PFSK-1 (cell line): ENCODE measurements at regions not wholly inside any gene's neighbourhood (a gene's known extent, or its start where the extent isn't known, plus 50 kb on each side); places are given as distances from the start of the nearest gene placed in this dataset.

Experiments used
- FOXP2 ChIP-seq: optimal IDR thresholded peaks from 2 replicates; pipeline ENCODE3; 2011; ENCODE audit warnings: borderline replicate concordance, control low read depth, inconsistent platforms; ENCODE audit not compliant: insufficient read depth; ENCODE audit errors: extremely low read length, extremely low read depth
- POLR2AphosphoS5 ChIP-seq: IDR thresholded peaks from 2 replicates; pipeline ENCODE4 v1.6.1; 2012; ENCODE audit warnings: low read depth, mild to moderate bottlenecking, control low read depth, low read length, moderate library complexity
- SIN3A ChIP-seq: IDR thresholded peaks from 2 replicates; pipeline ENCODE4 v1.6.1; 2012; ENCODE audit warnings: mild to moderate bottlenecking, low read length, moderate library complexity, borderline replicate concordance; ENCODE audit not compliant: insufficient read depth
- TAF1 ChIP-seq: IDR thresholded peaks from 2 replicates; pipeline ENCODE4 v1.6.1; 2012; ENCODE audit warnings: low read length, control low read depth, borderline replicate concordance; ENCODE audit not compliant: insufficient read depth
- TF ChIP-seq, protein P1 (sequence below), 2 experiments: IDR thresholded peaks; 2 replicates each; pipeline versions ENCODE4 v1.6.1 to v1.8.0; 2011 to 2012; ENCODE audit warnings: low read depth in 2 of 2, low read length in 2 of 2, control low read depth in 1 of 2, inconsistent platforms in 1 of 2, mild to moderate bottlenecking in 1 of 2, moderate library complexity in 1 of 2; ENCODE audit not compliant: insufficient read depth in 1 of 2

DNA sequence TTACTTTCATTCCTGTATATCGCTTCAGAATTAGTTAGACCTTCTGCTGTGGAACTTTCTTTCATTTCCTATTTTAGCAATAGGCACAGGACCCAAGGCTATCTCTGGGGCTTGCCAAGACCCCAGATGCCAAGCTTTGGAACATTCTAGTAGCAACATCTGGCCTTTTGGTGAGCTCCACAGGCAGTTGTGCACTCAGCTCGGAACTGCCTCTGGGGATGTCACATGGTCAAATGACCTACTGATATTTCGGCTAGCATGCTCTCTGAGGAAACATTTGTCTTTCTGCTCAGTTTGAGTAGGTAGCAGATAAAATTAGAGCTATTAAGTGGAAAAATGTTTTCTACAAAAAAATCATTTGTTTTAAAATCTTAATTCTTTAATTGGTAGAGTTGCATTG is 76.6 kb upstream of the ITGA4 start:
- TF ChIP-seq SIN3A (no peak), FOXP2 (no peak), TAF1 (no peak), POLR2AphosphoS5 (no peak)
- TF ChIP-seq, protein P1, sequence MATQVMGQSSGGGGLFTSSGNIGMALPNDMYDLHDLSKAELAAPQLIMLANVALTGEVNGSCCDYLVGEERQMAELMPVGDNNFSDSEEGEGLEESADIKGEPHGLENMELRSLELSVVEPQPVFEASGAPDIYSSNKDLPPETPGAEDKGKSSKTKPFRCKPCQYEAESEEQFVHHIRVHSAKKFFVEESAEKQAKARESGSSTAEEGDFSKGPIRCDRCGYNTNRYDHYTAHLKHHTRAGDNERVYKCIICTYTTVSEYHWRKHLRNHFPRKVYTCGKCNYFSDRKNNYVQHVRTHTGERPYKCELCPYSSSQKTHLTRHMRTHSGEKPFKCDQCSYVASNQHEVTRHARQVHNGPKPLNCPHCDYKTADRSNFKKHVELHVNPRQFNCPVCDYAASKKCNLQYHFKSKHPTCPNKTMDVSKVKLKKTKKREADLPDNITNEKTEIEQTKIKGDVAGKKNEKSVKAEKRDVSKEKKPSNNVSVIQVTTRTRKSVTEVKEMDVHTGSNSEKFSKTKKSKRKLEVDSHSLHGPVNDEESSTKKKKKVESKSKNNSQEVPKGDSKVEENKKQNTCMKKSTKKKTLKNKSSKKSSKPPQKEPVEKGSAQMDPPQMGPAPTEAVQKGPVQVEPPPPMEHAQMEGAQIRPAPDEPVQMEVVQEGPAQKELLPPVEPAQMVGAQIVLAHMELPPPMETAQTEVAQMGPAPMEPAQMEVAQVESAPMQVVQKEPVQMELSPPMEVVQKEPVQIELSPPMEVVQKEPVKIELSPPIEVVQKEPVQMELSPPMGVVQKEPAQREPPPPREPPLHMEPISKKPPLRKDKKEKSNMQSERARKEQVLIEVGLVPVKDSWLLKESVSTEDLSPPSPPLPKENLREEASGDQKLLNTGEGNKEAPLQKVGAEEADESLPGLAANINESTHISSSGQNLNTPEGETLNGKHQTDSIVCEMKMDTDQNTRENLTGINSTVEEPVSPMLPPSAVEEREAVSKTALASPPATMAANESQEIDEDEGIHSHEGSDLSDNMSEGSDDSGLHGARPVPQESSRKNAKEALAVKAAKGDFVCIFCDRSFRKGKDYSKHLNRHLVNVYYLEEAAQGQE (IDR thresholded peaks at IDR 0.05; ENCODE audit: insufficient read depth in 1 of 2, low read depth in 2 of 2, low read length in 2 of 2), result no peak

- no peak for TF ChIP-seq FOXP2
- TF ChIP-seq, protein P1 (IDR thresholded peaks at IDR 0.05; ENCODE audit: insufficient read depth in 1 of 2, low read depth in 2 of 2, low read length in 2 of 2), result no peak
- TF ChIP-seq SIN3A, result no peak
- TF ChIP-seq POLR2AphosphoS5, result no peak
- no peak for TF ChIP-seq TAF1
These were observed 72.3 kb upstream of the ITGA4 start for GRCh38 chr2:181384923-181385322.

DNA sequence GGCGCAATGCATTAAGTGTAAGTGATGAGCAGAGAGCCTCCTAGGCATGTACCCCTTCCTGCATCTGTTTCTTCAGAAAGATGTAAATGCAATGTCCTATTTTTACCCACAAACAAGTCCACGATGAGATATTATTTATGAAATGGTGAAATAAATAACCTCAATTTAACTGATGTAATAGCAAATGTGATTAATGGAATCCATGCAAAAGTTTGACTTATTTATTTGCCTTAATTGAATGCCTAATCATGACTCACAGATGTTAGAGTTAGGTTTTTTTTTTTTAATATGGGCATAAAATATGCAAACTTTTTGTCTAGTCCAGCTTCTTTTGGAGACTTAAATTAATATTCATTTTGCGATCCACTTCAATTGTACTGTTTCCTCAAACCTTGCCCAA is 67.7 kb upstream of the ITGA4 start:
- TF ChIP-seq, protein P1 (IDR thresholded peaks at IDR 0.05; ENCODE audit: insufficient read depth in 1 of 2, low read depth in 2 of 2, low read length in 2 of 2), result no peak
- TF ChIP-seq POLR2AphosphoS5 (no peak), TAF1 (no peak), SIN3A (no peak), FOXP2 (no peak)

DNA sequence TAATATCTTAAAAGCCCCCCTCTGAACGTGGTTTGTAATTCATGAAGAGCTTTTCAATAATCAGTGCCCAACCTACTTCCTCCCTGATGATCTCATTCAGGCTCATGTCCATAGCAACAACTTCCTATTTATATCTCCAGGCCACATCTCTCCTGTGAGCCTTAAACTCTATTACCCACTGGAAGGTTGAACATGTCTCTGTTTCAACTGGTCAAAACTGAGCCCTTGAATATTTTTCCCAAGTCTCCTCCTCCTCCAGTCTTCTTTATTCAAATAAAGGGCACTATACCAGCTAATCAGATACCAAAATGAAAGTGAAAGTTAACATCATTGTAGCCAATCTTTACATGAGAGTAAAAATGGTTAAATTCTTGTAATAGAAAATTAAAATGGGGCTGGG is 63.7 kb upstream of the ITGA4 start:
- TF ChIP-seq TAF1, result no peak
- TF ChIP-seq POLR2AphosphoS5, result no peak
- TF ChIP-seq SIN3A, result no peak
- TF ChIP-seq, protein P1 (IDR thresholded peaks at IDR 0.05; ENCODE audit: insufficient read depth in 1 of 2, low read depth in 2 of 2, low read length in 2 of 2), result no peak
- TF ChIP-seq FOXP2, result no peak
